ENCODE measurements at regions not wholly inside any gene's neighbourhood (a gene's known extent, or its start where the extent isn't known, plus 50 kb on each side); places are given as distances from the start of the nearest gene placed in this dataset.
"Not testable (repeated sequence)": the region's sequence is repeated elsewhere in the genome, so short reads cannot be mapped to it uniquely, and the experiment has no call there.

DNA sequence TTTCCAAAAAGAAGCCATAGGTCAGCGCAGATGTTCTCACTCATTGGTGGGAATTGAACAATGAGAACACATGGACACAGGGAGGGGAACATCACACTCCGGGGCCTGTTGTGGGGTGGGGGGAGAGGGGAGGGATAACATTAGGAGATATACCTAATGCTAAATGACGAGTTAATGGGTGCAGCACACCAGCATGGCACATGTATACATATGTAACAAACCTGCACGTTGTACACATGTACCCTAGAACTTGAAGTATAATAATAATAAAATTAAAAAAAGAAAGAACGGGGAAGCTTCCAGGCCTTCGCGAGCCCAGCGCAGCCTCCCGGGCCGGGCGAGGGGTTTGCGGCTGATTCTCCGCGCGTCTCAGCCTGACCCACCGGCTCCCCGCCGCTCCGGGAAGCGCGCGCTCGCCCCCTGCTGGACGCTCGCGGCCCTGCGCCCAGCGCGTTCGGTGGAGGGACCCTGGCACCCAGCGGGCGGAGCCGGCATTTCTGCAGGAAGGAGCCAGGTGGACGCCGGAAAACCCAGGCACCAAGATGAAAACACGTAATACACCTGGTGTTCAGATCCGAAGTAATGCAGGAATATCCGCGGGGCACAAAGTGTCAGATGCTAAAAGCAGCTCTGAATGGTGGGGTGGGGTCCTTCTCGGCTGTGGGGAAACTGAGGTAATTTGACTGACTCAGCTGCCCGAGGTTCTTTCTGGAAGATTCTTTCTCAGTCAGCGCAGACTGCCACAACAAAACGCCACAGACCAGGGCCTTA lies 67.1 kb upstream of the PPP1R26 start:
- H3K27ac ChIP-seq (replicated peaks); H3K27me3 ChIP-seq (ENCODE audit: insufficient read depth, poor library complexity, severe bottlenecking); H3K4me3 ChIP-seq (replicated peaks; ENCODE audit: insufficient read depth, low read length): not testable (repeated sequence)
- peak; percentile 36 to 53 for DNase-seq (ENCODE audit: low read depth in 1 of 2, low spot score in 1 of 2)
- TF ChIP-seq, protein P1, sequence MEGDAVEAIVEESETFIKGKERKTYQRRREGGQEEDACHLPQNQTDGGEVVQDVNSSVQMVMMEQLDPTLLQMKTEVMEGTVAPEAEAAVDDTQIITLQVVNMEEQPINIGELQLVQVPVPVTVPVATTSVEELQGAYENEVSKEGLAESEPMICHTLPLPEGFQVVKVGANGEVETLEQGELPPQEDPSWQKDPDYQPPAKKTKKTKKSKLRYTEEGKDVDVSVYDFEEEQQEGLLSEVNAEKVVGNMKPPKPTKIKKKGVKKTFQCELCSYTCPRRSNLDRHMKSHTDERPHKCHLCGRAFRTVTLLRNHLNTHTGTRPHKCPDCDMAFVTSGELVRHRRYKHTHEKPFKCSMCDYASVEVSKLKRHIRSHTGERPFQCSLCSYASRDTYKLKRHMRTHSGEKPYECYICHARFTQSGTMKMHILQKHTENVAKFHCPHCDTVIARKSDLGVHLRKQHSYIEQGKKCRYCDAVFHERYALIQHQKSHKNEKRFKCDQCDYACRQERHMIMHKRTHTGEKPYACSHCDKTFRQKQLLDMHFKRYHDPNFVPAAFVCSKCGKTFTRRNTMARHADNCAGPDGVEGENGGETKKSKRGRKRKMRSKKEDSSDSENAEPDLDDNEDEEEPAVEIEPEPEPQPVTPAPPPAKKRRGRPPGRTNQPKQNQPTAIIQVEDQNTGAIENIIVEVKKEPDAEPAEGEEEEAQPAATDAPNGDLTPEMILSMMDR (IDR thresholded peaks at IDR 0.05; ENCODE audit: insufficient read depth, low read length): peak; percentile 69

DNA sequence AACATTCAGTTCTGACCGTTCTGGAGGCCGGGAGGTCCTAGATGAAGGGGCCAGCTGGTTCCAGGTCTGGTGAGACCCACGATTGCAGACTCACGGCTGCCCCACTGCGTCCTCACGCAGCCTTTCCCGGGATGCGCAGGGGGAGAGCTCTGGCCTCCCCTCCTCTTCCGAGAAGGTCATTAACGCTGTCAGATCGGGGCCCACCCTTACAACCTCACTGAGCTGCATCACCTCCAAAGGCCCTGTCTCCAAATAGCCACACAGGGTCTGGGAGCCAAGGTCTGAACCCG lies 66.6 kb upstream of the PPP1R26 start:
- no peak for TF ChIP-seq POLR2AphosphoS5 (IDR thresholded peaks at IDR 0.05; ENCODE audit: low read depth)
- no peak for TF ChIP-seq SPI1 (IDR thresholded peaks at IDR 0.05; ENCODE audit: borderline replicate concordance, low read depth)
- TF ChIP-seq, protein P2, sequence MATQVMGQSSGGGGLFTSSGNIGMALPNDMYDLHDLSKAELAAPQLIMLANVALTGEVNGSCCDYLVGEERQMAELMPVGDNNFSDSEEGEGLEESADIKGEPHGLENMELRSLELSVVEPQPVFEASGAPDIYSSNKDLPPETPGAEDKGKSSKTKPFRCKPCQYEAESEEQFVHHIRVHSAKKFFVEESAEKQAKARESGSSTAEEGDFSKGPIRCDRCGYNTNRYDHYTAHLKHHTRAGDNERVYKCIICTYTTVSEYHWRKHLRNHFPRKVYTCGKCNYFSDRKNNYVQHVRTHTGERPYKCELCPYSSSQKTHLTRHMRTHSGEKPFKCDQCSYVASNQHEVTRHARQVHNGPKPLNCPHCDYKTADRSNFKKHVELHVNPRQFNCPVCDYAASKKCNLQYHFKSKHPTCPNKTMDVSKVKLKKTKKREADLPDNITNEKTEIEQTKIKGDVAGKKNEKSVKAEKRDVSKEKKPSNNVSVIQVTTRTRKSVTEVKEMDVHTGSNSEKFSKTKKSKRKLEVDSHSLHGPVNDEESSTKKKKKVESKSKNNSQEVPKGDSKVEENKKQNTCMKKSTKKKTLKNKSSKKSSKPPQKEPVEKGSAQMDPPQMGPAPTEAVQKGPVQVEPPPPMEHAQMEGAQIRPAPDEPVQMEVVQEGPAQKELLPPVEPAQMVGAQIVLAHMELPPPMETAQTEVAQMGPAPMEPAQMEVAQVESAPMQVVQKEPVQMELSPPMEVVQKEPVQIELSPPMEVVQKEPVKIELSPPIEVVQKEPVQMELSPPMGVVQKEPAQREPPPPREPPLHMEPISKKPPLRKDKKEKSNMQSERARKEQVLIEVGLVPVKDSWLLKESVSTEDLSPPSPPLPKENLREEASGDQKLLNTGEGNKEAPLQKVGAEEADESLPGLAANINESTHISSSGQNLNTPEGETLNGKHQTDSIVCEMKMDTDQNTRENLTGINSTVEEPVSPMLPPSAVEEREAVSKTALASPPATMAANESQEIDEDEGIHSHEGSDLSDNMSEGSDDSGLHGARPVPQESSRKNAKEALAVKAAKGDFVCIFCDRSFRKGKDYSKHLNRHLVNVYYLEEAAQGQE (IDR thresholded peaks at IDR 0.05; ENCODE audit: insufficient replicate concordance, low read depth): no peak
- TF ChIP-seq, protein P1 (IDR thresholded peaks at IDR 0.05; ENCODE audit: insufficient read depth, low read length): no peak
- Histone ChIP-seq H3K4me3 (replicated peaks; ENCODE audit: insufficient read depth, low read length) (no peak overlapping the region), H3K27ac (replicated peaks) (no peak overlapping the region), H3K27me3 (ENCODE audit: insufficient read depth, poor library complexity, severe bottlenecking) (peaks cover 3% of the 10 kb centered on the region)
- DNase-seq (ENCODE audit: low read depth in 1 of 2, low spot score in 1 of 2): no peak

DNA sequence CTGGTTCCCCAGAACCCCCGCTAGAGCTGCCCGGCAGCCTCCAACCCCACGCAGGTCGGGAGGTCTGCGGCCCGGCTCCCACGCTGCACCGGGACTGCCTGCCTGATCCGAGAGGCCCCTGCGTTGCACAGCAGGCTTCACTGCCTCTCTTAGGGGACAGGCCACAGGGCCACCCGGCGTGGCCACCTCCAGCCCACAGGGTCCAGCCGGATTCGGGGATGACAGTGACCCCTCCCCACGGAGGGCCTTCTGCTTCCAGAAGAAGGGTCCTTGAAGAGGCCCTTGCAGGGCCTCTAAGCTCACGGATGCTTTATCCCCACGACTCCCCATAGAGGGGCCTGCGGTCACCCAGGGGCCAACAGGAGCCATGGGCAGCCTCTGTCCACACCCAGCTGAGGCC lies 66.1 kb upstream of the PPP1R26 start:
- Histone ChIP-seq H3K27ac (replicated peaks) (no peak overlapping the region), H3K27me3 (ENCODE audit: insufficient read depth, poor library complexity, severe bottlenecking) (peaks cover 3% of the 10 kb centered on the region), H3K4me3 (replicated peaks; ENCODE audit: insufficient read depth, low read length) (no peak overlapping the region)
- DNase-seq (ENCODE audit: low read depth in 1 of 2, low spot score in 1 of 2): no peak
- TF ChIP-seq GABPA (IDR thresholded peaks at IDR 0.05; ENCODE audit: low read depth): no peak
- TF ChIP-seq, protein P1 (IDR thresholded peaks at IDR 0.05; ENCODE audit: insufficient read depth, low read length): no peak
- TF ChIP-seq SPI1 (IDR thresholded peaks at IDR 0.05; ENCODE audit: borderline replicate concordance, low read depth): no peak
- TF ChIP-seq, protein P2 (IDR thresholded peaks at IDR 0.05; ENCODE audit: insufficient replicate concordance, low read depth): no peak
- TF ChIP-seq POLR2AphosphoS5 (IDR thresholded peaks at IDR 0.05; ENCODE audit: low read depth): no peak

DNA sequence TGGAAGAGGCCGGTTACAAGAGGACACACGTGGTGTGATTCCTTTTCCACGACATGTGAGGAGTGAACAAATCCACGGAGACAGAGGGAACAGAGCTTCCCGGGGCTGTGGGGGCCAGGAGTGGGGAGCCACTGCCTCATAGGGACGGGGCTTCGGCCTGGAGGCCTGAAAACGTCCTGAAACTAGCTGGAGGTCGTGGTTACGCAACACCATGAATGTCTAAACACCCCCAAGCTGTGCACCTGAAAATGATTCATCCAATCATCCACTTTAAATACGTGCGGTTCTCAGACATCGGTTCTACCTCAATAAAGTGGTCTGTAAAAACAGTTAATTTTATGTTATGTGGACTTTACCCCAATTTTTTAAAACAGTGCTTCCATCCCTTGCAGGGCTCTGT lies 65.3 kb upstream of the PPP1R26 start:
- Histone ChIP-seq H3K27me3 (ENCODE audit: insufficient read depth, poor library complexity, severe bottlenecking) (peaks cover 3% of the 10 kb centered on the region), H3K27ac (replicated peaks) (no peak overlapping the region)
- DNase-seq (ENCODE audit: low read depth in 1 of 2, low spot score in 1 of 2): no peak

More for the DNA sequence above, 65.3 kb upstream of the PPP1R26 start:
- TF ChIP-seq POLR2AphosphoS5 (IDR thresholded peaks at IDR 0.05; ENCODE audit: low read depth): no peak
- TF ChIP-seq, protein P1 (IDR thresholded peaks at IDR 0.05; ENCODE audit: insufficient read depth, low read length): no peak
- no peak for TF ChIP-seq GABPA (IDR thresholded peaks at IDR 0.05; ENCODE audit: low read depth)
- TF ChIP-seq SPI1 (IDR thresholded peaks at IDR 0.05; ENCODE audit: borderline replicate concordance, low read depth): no peak
- TF ChIP-seq, protein P2 (IDR thresholded peaks at IDR 0.05; ENCODE audit: insufficient replicate concordance, low read depth): no peak
- no peak overlapping the region for H3K4me3 ChIP-seq (replicated peaks; ENCODE audit: insufficient read depth, low read length)
